ENCODE measurements at regions not wholly inside any gene's neighbourhood (a gene's known extent, or its start where the extent isn't known, plus 50 kb on each side); places are given as distances from the start of the nearest gene placed in this dataset.

- H3K4me3 ChIP-seq (ENCODE audit: low read depth, low read length) = no peak overlapping the region
- TF ChIP-seq CTCF (IDR thresholded peaks at IDR 0.05; ENCODE audit: borderline replicate concordance, insufficient read depth, low read depth, low read length) = no peak
Measured at GRCh38 chr2:104434966-104435365, 418.9 kb upstream of the POU3F3 start.

- no peak overlapping the region for H3K4me3 ChIP-seq (ENCODE audit: low read depth, low read length)
Measured at GRCh38 chr2:104438481-104438880, 415.4 kb upstream of the POU3F3 start.

GRCh38 chr2:104443145-104443544 is 410.8 kb upstream of the POU3F3 start:
- no peak for TF ChIP-seq CTCF (IDR thresholded peaks at IDR 0.05; ENCODE audit: borderline replicate concordance, insufficient read depth, low read depth, low read length)

More at GRCh38 chr2:104438481-104438880, 415.4 kb upstream of the POU3F3 start:
- no peak for TF ChIP-seq CTCF (IDR thresholded peaks at IDR 0.05; ENCODE audit: borderline replicate concordance, insufficient read depth, low read depth, low read length)

GRCh38 chr2:104444392-104444791 is 409.5 kb upstream of the POU3F3 start:
- no peak for TF ChIP-seq CTCF (IDR thresholded peaks at IDR 0.05; ENCODE audit: borderline replicate concordance, insufficient read depth, low read depth, low read length)
- no peak overlapping the region for H3K4me3 ChIP-seq (ENCODE audit: low read depth, low read length)

More at GRCh38 chr2:104443145-104443544, 410.8 kb upstream of the POU3F3 start:
- H3K4me3 ChIP-seq (ENCODE audit: low read depth, low read length) = no peak overlapping the region

- no peak for TF ChIP-seq CTCF (IDR thresholded peaks at IDR 0.05; ENCODE audit: borderline replicate concordance, insufficient read depth, low read depth, low read length)
- H3K4me3 ChIP-seq (ENCODE audit: low read depth, low read length) = no peak overlapping the region
Measured at GRCh38 chr2:104444889-104445288, 409.0 kb upstream of the POU3F3 start.

- no peak overlapping the region for H3K4me3 ChIP-seq (ENCODE audit: low read depth, low read length)
- TF ChIP-seq CTCF (IDR thresholded peaks at IDR 0.05; ENCODE audit: borderline replicate concordance, insufficient read depth, low read depth, low read length) = 0 out of 2 replicates have a peak, but pooled peaks have one; percentile 6
Measured at GRCh38 chr2:104447831-104448434, 406.0 kb upstream of the POU3F3 start.

- no peak overlapping the region for H3K4me3 ChIP-seq (ENCODE audit: low read depth, low read length)
- TF ChIP-seq CTCF (IDR thresholded peaks at IDR 0.05; ENCODE audit: borderline replicate concordance, insufficient read depth, low read depth, low read length) = no peak
Measured at GRCh38 chr2:104448661-104449440, 405.1 kb upstream of the POU3F3 start.
